ENCODE measurements at regions not wholly inside any gene's neighbourhood (a gene's known extent, or its start where the extent isn't known, plus 50 kb on each side); places are given as distances from the start of the nearest gene placed in this dataset.
"Not testable (repeated sequence)": the region's sequence is repeated elsewhere in the genome, so short reads cannot be mapped to it uniquely, and the experiment has no call there.

GRCh38 chr6:112526594-112526993 is 179.5 kb downstream of the RFPL4B start:
- WGBS, 2 donors, result 85 to 87% methylated on average over 6 of the region's 6 CpGs
- no peak overlapping the region for H3K4me3 ChIP-seq
- DNase-seq, result no peak
- intact Hi-C loops (cut with DNase I), result no loop called here
- H3K4me1 ChIP-seq, result no peaks in the 10 kb centered on the region
- H3K36me3 ChIP-seq, result no peaks in the 10 kb centered on the region
- peaks cover 0 to under 1% (median 0%) of the 10 kb centered on the region in 11 donors for H3K9me3 ChIP-seq
- no peak for TF ChIP-seq CTCF (IDR thresholded peaks at IDR 0.05)
- H3K27ac ChIP-seq, result no peak overlapping the region
- H3K27me3 ChIP-seq, result no peaks in the 10 kb centered on the region
- ATAC-seq, result no peak

- intact Hi-C loops (cut with DNase I); H3K27ac ChIP-seq; H3K36me3 ChIP-seq; DNase-seq; H3K4me3 ChIP-seq; H3K4me1 ChIP-seq; H3K9me3 ChIP-seq; H3K27me3 ChIP-seq; ATAC-seq: not testable (repeated sequence)
- WGBS, 2 donors, result 94 to 97% methylated on average over 11 to 29 of the region's 29 CpGs
These were observed 181.2 kb downstream of the RFPL4B start for GRCh38 chr6:112528306-112528705.

GRCh38 chr6:112535816-112536215 is 188.7 kb downstream of the RFPL4B start:
- 71 to 83% methylated on average over 2 of the region's 2 CpGs for WGBS, 2 donors
- Histone ChIP-seq H3K27ac (no peak overlapping the region), H3K4me1 (no peaks in the 10 kb centered on the region), H3K9me3 (peaks cover 0 to 11% (median 0%) of the 10 kb centered on the region in 11 donors), H3K4me3 (no peak overlapping the region), H3K36me3 (no peaks in the 10 kb centered on the region), H3K27me3 (no peaks in the 10 kb centered on the region)
- ATAC-seq (no peak), DNase-seq (no peak)
- intact Hi-C loops (cut with DNase I), result no loop called here
- no peak for TF ChIP-seq CTCF (IDR thresholded peaks at IDR 0.05)

GRCh38 chr6:112539355-112539754 is 192.2 kb downstream of the RFPL4B start:
- intact Hi-C loops (cut with DNase I), result no loop called here
- no peak for TF ChIP-seq CTCF (IDR thresholded peaks at IDR 0.05)

GRCh38 chr6:112541847-112542246 is 194.7 kb downstream of the RFPL4B start:
- WGBS, 2 donors, result 90 to 91% methylated on average over 3 of the region's 3 CpGs
- peaks cover 0 to 15% (median 0%) of the 10 kb centered on the region in 11 donors for H3K9me3 ChIP-seq
- H3K27me3 ChIP-seq; H3K27ac ChIP-seq; H3K36me3 ChIP-seq; intact Hi-C loops (cut with DNase I); DNase-seq; H3K4me1 ChIP-seq; ATAC-seq; H3K4me3 ChIP-seq: not testable (repeated sequence)

More at GRCh38 chr6:112539355-112539754, 192.2 kb downstream of the RFPL4B start:
- no peaks in the 10 kb centered on the region for H3K27me3 ChIP-seq
- no peak overlapping the region for H3K4me3 ChIP-seq
- H3K36me3 ChIP-seq, result no peaks in the 10 kb centered on the region
- H3K27ac ChIP-seq, result no peak overlapping the region
- H3K4me1 ChIP-seq, result no peaks in the 10 kb centered on the region
- DNase-seq (no peak), ATAC-seq (no peak)
- WGBS, 2 donors, result 88 to 92% methylated on average over 2 of the region's 2 CpGs
- peaks cover 0 to 20% (median 2%) of the 10 kb centered on the region in 11 donors for H3K9me3 ChIP-seq

GRCh38 chr6:112547321-112548085 is 200.4 kb downstream of the RFPL4B start:
- H3K4me1 ChIP-seq; H3K4me3 ChIP-seq; H3K27ac ChIP-seq; DNase-seq; ATAC-seq; H3K27me3 ChIP-seq; H3K36me3 ChIP-seq; intact Hi-C loops (cut with DNase I): not testable (repeated sequence)
- WGBS, 2 donors, result 87 to 94% methylated on average over 8 of the region's 8 CpGs
- peaks cover 0 to 15% (median 0%) of the 10 kb centered on the region in 11 donors for H3K9me3 ChIP-seq
